HG02623 (cell line): ENCODE measurements at regions not wholly inside any gene's neighbourhood (a gene's known extent, or its start where the extent isn't known, plus 50 kb on each side); places are given as distances from the start of the nearest gene placed in this dataset.
"Not testable (repeated sequence)": the region's sequence is repeated elsewhere in the genome, so short reads cannot be mapped to it uniquely, and the experiment has no call there.

Experiments
- ATAC-seq: cut with Tn5 transposase; IDR thresholded peaks from one replicate; pipeline ENCODE4 v1.9.1; 2021; ENCODE audit warnings: moderate library complexity; ENCODE audit not compliant: unreplicated experiment

DNA sequence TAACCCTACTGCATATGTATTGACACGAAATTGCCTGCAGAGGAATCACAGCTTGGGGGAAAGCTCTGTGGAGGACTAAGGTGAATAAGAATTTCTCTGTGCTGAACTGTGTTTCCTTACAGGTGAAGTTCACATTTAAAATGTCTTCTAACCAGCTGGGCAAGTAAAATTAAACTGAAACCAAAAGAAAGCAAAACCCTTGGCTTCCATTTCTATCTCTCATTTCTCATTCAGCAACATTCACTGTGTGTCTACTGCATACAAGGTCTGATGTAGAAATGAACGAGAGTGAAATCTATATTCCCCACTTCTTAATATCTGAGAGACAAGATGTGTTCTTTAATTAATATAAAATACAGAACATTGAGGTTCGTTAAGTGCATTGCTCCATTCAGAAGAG is 397.3 kb downstream of the SOX11 start:
- no peak for ATAC-seq

DNA sequence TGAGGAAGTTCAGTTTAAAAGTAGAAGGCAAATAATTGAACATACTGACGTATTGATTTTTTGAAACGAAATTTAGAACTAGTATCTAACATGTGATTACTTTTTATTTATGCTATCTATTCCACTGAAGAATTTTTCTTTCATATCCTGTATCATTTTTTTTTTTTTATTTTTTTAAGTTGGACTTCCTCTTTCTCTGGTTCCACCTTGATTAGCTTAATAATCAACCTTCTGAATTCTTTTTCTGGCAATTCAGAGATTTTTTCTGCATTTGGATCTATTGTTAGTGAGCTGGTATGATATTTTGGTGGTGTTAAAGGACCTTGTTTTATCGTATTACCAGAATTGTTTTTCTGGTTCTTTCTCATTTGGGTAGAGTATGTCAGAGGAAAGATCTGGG is 411.2 kb downstream of the SOX11 start:
- no peak for ATAC-seq

DNA sequence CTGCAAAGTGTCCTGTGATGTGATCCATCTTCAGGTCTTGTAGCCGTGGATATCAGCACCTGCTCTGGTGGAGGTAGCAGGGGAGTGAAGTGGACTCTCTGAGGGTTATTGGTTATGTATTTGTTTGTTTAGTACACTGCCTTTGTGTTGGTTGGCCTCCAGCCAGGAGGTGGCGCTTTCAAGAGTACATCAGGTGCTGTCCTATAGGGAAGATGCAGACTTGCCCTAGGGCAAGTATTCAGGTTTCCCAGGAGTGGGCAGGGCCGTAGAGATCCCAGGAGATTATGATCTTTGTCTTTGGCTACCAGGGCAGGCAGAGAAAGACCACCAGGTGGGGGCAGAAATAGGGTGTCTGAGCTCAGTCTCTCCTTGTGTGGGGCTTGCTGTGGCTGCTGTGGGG is 411.8 kb downstream of the SOX11 start:
- ATAC-seq: no peak

DNA sequence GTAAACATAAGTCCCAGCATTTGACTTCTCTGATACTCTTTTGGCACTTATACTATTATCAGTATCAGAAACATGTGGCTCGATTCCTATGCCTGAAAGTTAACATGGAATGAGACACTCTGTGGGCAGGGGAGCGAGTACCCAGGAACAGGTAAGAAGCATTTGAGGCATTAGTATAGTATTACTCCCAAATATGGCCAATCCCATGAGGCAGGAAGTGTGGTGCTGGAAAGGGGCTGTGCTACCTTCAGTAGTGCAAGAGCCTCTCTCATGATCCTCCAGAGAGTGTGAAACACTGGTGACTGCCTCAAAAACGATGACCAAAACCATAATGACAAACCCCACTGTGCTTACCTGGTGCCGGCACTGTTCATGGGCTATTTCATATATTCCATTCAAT is 415.1 kb downstream of the SOX11 start:
- ATAC-seq: no peak

DNA sequence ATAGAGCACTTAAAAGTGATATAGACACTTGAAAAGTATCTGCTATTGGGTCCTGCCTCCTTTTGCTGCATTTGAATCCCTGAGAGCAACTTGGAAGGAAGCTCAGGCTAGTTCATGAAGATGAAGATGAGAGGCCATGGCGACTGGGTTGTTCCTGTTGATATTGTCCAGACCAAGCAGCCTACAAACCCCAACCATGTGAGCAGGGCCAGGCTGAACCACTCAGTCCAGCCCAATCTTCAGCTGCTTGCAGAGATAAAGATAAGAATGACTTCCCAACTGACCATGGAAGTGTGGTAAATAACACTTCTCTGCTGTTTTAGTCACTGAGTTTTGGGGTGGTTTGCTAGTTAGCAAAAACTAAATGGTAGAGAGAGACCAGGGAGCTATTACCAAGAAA is 417.6 kb downstream of the SOX11 start:
- no peak for ATAC-seq

DNA sequence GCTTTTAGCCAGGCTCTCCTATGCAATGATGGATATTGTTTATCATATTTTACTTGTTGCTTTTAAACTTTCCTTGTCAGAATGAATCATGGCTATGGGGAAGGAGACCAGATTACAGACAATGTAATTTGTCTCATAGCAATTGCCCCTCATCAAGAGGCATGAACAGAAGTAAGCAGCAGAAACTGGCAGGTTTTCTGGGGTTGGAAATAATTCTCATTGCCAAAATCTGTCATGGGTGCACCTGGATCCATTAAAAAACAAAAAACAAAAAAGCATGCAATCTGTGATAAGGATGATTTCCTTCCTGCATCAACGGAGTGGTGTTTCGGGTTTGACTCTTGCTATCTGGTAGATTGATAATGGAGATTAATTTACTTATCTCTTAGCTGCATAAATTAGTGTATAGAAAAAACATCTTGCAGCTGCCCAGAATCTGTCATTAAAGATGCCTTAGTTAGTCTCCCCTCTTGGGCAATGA is 419.6 kb downstream of the SOX11 start:
- ATAC-seq: no peak

DNA sequence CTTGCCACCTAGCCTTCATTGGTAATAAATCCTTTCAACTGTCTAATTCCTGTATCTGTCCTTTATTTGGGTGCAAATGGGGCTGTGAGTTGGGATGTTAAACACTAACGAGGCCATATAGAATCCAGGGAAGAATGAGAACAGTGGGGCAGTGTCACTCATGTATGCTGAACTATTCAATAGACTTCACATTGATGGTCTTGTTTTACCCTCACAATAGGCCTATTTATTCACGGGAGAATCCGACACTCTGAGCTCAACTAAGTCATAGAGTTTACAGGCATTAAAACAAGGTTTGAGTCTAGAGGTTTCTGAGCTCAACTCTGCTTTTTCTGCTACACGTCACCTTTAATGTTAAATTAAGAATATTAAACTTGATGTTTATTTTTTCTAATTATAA is 421.6 kb downstream of the SOX11 start:
- no peak for ATAC-seq

DNA sequence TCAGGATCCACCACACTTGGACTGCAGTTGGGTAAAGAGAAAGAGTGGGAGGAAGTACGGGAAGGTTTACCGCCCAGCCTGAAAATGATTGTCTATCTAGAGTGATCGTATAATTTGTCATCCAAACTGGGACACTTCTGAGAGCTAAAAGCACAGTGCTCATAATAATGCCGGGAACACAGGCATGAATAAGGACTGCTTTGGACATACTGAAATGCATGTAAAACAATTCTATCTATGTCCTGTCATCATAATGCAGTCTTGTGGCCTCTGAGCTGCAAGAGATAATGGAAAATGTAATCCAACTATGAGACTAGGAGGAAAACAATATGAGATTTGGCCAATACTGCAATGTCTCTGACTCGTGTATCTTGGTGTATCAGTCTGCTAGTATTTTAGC is 435.5 kb downstream of the SOX11 start:
- ATAC-seq: no peak

DNA sequence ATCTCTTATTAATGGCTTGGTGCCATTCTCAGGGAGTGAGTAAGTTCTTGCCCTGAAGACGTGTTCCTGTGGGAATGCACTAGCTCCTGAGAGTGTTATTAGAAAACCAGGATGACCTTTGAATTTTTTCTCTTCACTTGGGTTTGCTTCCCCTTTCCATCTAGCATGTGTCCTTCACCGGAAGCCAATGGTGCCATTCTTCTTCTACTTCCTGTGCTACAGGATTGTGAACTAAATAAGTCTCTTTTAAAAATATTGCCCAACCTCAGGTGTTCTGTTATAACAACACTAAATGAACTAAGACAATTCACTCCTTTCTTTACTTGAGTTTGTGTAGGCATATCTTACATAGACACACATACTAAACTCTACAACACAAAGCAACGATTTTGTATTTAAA is 447.0 kb downstream of the SOX11 start:
- ATAC-seq: no peak

DNA sequence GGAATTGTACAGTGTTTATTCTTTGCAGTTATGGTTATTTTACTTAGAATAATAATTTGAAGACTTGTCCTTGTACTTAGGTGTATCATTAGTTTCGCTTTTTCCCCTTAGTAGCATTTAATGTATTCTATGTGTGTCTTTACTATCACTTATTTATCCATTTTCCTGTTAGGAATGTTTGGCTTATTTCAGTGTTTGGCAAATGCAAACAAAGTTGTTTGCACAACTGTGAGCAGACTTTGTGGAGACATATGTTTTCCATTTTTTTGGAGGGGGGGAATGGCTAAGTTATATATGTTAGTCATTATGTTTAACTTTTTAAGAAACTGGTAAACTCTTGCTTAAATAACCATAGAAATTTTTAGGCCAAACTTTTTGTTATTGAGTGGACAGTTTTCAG is 447.7 kb downstream of the SOX11 start:
- ATAC-seq: no peak

DNA sequence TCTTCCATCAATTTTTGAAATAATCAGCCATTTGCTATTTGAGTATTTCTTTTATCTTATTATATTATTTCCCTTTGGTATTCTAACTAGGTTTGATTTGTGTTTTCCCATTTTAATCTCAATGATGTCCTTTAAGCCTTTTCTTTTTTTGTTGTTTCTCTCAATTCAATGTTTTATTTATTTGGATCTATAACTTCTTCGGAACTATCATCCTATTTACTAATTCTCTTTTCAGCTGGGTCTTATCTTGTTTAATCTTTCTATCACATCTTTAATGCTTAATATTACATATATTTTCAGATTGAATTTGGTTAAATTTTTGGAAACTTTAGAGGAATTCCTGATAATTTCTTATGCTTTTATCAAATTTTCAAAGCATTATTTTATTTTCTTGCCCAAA is 448.3 kb downstream of the SOX11 start:
- ATAC-seq: no peak

DNA sequence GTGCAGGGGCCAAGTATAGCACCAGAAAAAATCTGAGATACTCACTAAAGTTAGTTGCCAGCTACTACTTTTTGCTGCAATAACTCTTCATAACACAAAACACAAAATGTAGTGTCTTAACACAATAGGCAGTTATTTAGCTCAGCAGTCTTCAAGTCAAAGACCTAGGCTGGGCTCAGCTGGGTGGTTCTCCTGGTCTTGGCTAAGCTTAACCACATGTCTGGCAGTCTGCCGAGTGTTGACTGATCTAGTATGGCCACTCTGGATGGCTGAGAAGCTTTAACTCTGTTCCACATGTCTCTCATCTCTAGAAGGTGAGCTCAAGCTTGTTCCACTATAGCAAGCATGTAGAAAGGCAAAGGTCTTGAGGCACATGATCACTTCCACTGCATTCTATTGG is 451.6 kb downstream of the SOX11 start:
- no peak for ATAC-seq

DNA sequence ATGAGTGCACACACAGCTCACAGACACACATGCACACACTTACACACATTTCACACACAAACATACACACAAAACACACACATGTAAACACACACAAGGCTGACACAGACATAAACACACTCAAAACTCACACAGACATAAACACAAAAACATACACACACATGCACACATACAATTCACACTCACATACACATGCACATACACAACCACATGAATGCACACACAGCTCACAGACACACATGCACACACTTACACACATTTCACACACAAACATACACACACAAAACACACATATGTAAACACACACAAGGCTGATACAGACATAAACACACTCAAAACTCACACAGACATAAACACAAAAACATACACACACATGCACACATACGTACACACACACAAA is 455.0 kb downstream of the SOX11 start:
- not testable (repeated sequence) for ATAC-seq

DNA sequence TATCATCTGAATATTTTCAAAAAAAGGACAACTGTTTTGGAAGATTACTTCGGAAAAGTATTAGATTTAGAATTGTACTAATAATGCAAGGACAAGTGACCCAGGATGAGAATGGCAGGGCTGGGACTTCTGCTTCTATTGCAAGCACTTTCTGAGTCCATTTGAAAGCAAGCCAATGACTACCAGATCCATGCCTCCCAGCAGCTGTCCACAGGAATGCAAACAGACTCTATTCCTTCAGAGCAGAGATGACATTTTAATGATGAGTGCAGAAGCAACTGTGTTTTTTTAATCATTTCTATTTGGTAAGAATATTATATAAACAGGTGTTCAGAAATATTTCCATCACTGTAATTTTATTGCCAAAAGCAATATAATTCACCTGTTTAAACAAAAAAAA is 456.7 kb downstream of the SOX11 start:
- ATAC-seq: no peak

DNA sequence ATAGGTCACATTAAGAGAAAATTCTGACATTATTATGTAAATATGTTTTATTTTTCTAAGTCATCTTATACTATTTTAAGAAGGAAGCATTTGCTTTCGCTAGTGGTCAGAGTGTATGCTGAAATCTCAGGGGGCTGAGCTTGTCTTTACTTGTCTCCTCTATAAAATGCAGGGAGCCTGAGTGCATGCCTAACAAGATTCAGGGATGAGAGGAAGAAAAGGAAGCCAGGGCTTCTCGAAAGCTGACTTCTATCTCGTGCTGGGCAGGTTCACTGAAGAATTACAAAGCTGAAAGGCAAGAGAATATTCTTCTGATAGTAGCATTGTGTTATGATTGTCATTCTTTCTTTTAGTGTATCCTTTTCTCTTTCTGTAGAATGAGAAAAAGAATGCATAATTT is 467.4 kb downstream of the SOX11 start:
- ATAC-seq: no peak

DNA sequence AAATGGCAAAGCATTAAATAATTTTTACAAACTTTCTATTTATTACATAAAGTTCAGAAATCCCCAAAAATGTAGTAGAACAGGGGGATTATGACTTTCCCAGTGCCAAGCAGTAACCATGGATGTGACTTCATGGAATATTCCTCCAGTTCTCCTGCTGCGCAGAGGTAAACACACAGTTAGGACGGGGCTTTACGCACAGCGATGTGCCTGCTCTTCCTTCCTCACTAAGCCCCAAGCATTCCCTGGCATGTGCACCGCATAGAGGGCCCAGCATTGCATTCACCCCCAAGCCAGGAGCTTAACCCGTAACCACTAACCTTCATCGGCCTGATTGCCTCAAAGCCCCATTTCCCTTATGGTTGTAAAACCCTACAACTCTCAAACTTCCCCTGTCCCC is 471.7 kb downstream of the SOX11 start:
- ATAC-seq: no peak

DNA sequence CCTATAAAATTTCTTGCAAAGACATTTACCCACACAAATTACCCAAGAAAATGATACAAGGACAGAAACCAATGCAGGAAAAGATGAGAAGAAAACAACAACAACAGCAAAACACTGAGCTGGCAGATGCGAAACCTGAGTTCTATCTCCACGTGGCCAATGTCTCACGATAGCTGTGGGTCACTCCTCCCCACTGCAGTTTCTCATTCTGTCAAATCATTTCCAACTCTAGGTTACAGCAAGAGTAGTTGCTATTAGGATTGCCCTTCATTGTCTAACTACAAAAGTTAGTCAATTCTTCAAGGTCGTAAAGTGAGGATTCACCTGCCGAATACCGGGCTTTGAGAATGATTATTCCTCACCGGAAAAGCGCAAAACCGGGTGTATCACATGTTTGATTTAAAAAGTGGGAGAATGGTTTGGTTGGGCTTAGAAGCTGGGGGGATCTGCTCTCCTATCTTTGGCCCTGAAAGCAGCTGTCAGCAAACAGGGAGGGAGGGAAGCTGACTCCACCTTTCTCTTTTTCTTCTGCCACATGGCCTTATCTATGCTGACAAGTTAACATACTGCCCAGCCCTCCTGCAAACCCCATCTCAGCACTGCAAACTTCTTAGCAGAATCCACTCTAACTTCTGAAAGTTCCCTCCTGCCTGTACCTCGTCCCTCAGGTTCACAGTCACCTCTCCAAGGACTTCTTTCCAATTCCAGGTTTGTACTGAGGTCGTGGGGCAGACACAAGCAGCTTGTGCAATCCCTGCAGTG is 473.0 kb downstream of the SOX11 start:
- no peak for ATAC-seq

DNA sequence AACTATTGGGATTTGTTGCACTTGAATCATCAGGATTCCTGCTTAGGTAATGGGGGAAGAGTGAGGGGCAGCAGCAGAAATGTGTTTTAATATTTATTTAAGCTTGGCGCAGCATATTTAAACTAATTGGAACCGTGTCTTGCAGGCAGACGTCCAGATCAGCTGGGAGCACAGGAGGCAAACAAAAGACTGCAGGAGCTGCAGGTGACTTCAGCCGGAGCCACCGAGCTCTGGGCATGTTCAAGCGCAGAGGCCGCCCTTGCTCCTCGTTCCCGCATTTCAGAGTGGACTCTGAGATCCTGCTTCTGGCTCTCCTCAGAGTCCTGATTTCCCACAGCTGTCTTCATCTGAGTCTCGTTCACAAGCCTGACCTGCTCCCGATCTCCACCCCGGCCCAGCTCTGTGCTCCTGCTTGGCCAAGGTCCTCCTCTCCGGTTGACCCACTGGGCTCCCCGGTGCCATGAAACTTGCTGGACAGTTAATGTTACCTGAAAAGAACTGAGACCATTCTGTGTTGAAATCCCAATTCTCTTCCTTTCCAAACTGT is 475.5 kb downstream of the SOX11 start:
- ATAC-seq: no peak

DNA sequence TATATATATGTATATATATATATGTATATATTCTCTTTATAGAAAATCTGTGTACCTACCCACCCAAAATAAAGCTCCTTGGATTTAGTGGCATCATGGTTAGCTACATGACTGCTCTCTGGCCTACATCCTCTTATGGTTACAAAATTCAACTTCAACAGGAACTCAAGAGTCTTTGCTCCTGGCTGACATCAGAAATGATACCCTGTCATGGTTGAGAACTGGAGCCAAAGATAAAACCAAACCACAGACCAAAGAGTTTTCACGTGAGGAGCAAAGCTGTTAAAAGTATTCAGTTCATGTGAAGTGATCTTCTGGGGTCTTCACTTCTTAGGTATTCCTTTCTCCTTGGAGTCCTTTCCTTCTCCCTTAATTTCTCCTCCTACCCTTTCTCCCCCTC is 476.3 kb downstream of the SOX11 start:
- ATAC-seq: no peak

DNA sequence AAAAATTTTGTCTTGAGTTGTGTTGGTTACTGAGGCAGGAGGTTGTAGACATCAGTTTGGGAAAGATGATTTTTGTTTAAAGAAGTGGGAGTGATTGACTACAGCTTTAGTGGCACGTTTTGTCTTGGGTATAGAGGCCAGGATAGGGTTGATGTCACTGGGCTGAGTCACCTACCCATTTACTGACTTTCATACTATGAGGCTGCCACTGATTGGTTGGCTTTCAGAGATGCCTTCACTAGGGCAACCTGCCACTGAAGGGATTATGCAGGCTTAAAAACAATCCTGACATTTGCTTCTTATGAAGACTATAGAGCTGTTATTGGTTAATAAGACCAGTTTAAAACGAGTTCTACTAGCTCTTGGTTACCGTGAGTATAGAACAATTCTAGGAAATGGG is 479.1 kb downstream of the SOX11 start:
- ATAC-seq: no peak

DNA sequence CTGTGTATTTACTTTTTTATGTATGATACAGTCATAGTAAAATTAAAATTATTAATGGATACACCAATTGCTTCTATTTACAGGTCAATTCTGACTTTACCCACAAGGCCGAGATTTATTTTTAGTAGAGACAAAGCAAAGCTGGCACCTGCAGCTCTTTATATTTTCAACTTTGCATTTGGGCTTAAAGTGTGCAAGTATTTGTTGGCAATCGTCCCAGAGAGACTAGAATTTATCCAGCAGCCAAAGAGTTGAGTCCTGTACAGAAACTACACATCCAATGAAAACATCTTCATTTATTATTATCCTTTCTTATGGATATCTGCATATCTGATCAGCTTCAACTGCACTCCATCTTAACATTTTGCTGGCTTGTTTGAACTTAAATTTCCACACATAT is 485.6 kb downstream of the SOX11 start:
- no peak for ATAC-seq

DNA sequence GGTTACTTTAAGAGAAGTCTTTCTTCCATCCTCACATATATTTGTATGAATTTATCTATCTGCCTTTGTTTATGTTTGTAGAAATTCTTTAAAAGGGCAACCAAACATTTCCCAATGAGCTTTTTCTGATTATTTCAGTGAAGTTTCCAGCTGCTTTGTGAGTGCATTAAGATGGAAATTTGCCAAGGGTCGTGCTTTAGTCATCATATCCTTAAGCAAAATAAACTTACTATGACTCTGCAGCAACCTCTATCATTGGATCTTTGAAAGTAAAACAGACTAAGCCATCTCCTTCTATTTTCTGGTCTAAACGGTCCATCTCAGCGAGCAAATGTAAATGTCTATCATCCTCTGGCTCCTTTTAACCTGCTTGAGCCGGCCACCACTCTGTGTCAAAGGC is 489.3 kb downstream of the SOX11 start:
- no peak for ATAC-seq

DNA sequence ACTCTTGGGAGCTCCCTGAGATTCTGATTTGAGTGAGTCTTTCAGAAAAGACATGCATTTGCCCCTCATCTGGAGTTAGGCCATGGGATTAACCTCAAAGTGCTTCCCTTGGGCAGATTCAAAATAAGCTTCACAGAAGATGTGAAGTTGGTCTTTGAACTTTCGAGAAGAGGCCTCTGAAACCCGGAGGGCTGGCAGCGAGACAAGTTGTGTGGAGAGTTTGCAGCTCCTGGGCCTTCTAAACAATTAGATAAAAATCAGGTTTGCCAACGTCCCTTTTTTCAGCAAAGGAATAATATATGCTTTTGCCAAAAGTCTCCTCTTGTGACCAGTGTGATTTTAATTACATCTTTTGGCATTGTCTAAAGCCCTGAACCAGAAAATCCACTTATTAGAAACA is 489.7 kb downstream of the SOX11 start:
- ATAC-seq: no peak
